Activated CD4-positive, alpha-beta memory T cell treated with anti-CD3 and anti-CD28 coated beads, Interleukin-2, amount 10 ng/mL, durations not matched to agents 7 days and 5 days (primary cell): ENCODE measurements at regions not wholly inside any gene's neighbourhood (a gene's known extent, or its start where the extent isn't known, plus 50 kb on each side); places are given as distances from the start of the nearest gene placed in this dataset.

Experiments
- CTCF ChIA-PET: fragments of 350-600 bp; sonication (Branson Sonifier 250); formaldehyde crosslinking; loops from one replicate; lab custom pipeline; 2021; ENCODE audit warnings: antibody characterized with exemption, inconsistent platforms; lab: Charles Lee
- POLR2A ChIA-PET: fragments of 350-600 bp; sonication (Branson Sonifier 250); formaldehyde crosslinking; loops from one replicate; lab custom pipeline; 2021; ENCODE audit warnings: antibody characterized with exemption; lab: Charles Lee
- DNase-seq: peaks from one replicate; pipeline ENCODE4 v3.0.0-alpha.2; 2020
- H3K27ac Mint-ChIP-seq: one replicate; pipeline ENCODE4 v1.8.0; 2021; ENCODE audit warnings: mild to moderate bottlenecking, mixed read lengths
- H3K27me3 Mint-ChIP-seq: one replicate; pipeline ENCODE4 v1.8.0; 2021; ENCODE audit warnings: mixed read lengths
- H3K36me3 Mint-ChIP-seq: one replicate; pipeline ENCODE4 v1.8.0; 2021; ENCODE audit warnings: low read depth, mixed read lengths
- H3K4me1 Mint-ChIP-seq: one replicate; pipeline ENCODE4 v1.8.0; 2021; ENCODE audit warnings: mixed read lengths
- H3K4me3 Mint-ChIP-seq: one replicate; pipeline ENCODE4 v1.8.0; 2021; ENCODE audit warnings: mild to moderate bottlenecking, mixed read lengths
- H3K9me3 Mint-ChIP-seq: one replicate; pipeline ENCODE4 v1.8.0; 2021; ENCODE audit warnings: mixed read lengths

DNA sequence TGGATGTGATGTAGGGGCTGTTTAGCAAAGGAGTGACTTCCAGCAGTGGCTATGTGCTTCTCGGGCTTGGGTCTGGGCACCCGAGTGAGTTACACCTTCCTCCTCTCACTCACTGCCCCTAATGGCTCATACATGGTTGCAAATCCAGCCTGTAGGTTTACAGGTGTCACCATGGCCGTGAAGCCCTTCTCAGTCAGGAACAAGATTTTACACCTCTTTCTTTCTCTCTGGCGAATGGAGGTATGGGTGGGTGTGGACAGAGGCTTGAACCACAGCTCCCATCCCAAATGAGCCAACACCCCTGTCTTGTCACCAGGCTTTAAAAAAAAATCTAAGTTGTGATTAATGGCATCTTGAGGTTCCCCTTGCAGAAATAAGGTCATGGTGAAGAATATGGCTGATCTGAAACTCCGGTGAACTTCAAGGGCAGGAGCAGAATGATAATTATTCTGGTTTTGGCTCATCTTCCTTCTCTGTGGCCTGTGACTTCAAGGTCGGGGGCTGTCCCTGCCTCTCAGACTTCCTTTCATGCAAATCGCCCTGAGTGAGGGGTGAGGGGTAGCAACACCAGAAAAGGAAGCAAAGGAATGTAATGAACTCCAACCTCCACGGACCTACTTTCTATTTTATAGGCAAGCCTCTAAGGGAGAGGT is 331.2 kb downstream of the MAF start:
- Mint-ChIP-seq H3K9me3 (peaks cover 3% of the 10 kb centered on the region), H3K4me3 (peak overlapping the region; percentile 52), H3K36me3 (peaks cover 13% of the 10 kb centered on the region), H3K4me1 (peaks cover 90% of the 10 kb centered on the region), H3K27me3 (no peaks in the 10 kb centered on the region), H3K27ac (peak overlapping the region; percentile 89)
- DNase-seq: peak; percentile 75
- CTCF ChIA-PET: interaction anchor here (0.8 to 2.7 kb wide), 7 partner anchors 8 to 331 kb away, joined by 3 to 14 read pairs (median 4); partner anchors contain the start of gene MAF
- POLR2A ChIA-PET: interaction anchor here (0.9 to 11.7 kb wide), 18 partner anchors 8 to 576 kb away, joined by 3 to 135 read pairs (median 5); partner anchors contain the start of gene MAF

DNA sequence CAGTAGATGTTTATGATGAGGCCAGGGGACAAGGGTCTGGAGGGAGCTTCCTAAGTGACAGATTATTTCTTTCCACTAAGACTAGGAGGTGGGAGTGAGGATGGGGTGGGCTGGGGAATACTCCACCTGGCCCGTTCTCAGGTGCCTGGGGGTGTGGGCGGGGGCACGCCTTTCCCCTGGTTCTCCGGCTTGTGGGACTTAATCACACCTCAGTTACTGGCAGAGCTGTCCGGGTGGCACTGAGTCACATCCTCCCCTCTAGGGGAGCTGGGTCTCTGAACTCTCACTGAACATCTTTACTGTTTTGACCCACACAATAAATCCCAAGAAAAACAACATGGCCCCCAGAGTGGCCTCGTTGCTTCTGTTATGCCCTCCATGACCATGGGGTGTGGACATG is 332.8 kb downstream of the MAF start:
- peak; percentile 60 for DNase-seq
- H3K27ac Mint-ChIP-seq: peak overlapping the region; percentile 89
- peaks cover 95% of the 10 kb centered on the region for H3K4me1 Mint-ChIP-seq
- POLR2A ChIA-PET: interaction anchor here (0.7 to 11.7 kb wide), 9 partner anchors 10 to 1312 kb away, joined by 3 to 135 read pairs (median 4); partner anchors contain the start of gene MAF
- H3K4me3 Mint-ChIP-seq: no peak overlapping the region
- CTCF ChIA-PET: interaction anchor here (0.8 to 1.6 kb wide), 6 partner anchors 11 to 562 kb away, joined by 3 to 10 read pairs (median 3); no protein-coding TSS in a partner anchor
- peaks cover 3% of the 10 kb centered on the region for H3K9me3 Mint-ChIP-seq
- peaks cover 9% of the 10 kb centered on the region for H3K36me3 Mint-ChIP-seq
- no peaks in the 10 kb centered on the region for H3K27me3 Mint-ChIP-seq

DNA sequence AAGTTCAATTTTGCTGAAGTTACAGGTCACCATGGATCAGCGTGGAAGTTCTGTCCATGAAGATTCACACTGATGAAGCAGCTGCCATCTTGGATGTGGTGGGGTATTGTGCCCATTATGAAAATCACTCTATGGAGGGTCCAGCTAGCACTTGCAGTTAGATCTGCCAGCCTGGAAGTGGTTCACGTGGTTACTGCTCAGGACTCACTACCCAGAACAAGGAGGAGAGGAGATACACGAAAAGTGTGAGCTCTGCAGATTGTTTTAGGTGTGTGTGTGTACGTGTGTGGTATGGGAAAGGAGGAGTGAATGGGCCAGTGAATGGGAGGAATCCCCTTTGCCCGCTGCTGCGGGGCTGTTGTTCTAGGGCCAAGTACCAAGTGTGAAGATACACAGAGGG is 333.4 kb downstream of the MAF start:
- no peak overlapping the region for H3K4me3 Mint-ChIP-seq
- H3K36me3 Mint-ChIP-seq: peaks cover 9% of the 10 kb centered on the region
- peak overlapping the region; percentile 89 for H3K27ac Mint-ChIP-seq
- no peaks in the 10 kb centered on the region for H3K27me3 Mint-ChIP-seq
- DNase-seq: no peak
- POLR2A ChIA-PET: interaction anchor here (1.2 to 11.7 kb wide), 7 partner anchors 10 to 1313 kb away, joined by 3 to 135 read pairs (median 6); partner anchors contain the start of gene MAF
- CTCF ChIA-PET: interaction anchor here (0.9 to 1.6 kb wide), 5 partner anchors 11 to 561 kb away, joined by 3 to 10 read pairs (median 3); no protein-coding TSS in a partner anchor
- peaks cover 92% of the 10 kb centered on the region for H3K4me1 Mint-ChIP-seq
- peaks cover 3% of the 10 kb centered on the region for H3K9me3 Mint-ChIP-seq

DNA sequence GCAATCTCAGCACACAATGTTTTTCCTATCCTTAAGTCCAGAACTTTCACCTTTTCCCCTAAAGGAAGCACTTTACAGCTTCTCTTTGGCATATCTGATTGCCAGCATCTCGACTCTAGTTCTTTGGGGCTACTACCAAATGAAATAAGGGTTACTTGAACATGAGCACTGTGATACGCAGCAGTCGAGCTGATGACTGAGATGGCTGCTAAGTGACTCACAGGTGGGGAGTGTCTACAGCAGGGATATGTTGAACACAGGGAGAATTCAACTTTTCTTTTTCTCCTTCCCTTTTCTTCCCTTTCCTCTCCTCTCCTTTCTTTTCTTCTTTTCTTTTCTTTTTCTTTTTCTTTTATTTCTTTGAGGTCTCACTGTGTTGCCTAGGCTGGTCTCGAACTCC is 334.8 kb downstream of the MAF start:
- POLR2A ChIA-PET: interaction anchor here (3.2 to 11.7 kb wide), 2 partner anchors 13 to 20 kb away, joined by 17 to 135 read pairs; no protein-coding TSS in a partner anchor
- Mint-ChIP-seq H3K4me3 (no peak overlapping the region), H3K9me3 (peaks cover 3% of the 10 kb centered on the region), H3K27ac (no peak overlapping the region), H3K36me3 (peaks cover 9% of the 10 kb centered on the region), H3K4me1 (peaks cover 90% of the 10 kb centered on the region), H3K27me3 (no peaks in the 10 kb centered on the region)
- CTCF ChIA-PET: interaction anchor here (0.9 kb wide), 1 partner anchor 21 kb away, joined by 5 read pairs; no protein-coding TSS in a partner anchor
- no peak for DNase-seq

DNA sequence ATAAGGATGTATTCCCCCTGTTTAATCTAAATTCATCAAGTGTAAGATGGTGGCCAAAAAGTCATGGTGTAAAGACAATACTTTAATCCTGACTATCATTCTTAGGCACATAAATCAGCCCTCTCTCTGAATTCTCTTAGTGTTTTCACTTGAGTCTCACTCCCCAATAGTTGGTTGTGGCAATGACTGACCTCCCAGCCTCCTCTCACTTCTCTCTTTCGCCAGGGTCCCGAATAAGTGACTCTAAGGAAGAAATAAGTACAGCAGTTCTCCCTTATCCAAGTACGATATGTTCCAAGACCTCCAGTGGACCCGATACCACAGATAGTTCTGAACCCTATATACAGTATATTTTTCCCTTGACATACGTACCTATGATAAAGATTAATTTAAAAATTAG is 335.3 kb downstream of the MAF start:
- Mint-ChIP-seq H3K9me3 (peaks cover 3% of the 10 kb centered on the region), H3K27ac (no peak overlapping the region)
- POLR2A ChIA-PET: interaction anchor here (0.8 to 11.7 kb wide), 4 partner anchors 14 to 486 kb away, joined by 3 to 135 read pairs (median 12); no protein-coding TSS in a partner anchor

DNA sequence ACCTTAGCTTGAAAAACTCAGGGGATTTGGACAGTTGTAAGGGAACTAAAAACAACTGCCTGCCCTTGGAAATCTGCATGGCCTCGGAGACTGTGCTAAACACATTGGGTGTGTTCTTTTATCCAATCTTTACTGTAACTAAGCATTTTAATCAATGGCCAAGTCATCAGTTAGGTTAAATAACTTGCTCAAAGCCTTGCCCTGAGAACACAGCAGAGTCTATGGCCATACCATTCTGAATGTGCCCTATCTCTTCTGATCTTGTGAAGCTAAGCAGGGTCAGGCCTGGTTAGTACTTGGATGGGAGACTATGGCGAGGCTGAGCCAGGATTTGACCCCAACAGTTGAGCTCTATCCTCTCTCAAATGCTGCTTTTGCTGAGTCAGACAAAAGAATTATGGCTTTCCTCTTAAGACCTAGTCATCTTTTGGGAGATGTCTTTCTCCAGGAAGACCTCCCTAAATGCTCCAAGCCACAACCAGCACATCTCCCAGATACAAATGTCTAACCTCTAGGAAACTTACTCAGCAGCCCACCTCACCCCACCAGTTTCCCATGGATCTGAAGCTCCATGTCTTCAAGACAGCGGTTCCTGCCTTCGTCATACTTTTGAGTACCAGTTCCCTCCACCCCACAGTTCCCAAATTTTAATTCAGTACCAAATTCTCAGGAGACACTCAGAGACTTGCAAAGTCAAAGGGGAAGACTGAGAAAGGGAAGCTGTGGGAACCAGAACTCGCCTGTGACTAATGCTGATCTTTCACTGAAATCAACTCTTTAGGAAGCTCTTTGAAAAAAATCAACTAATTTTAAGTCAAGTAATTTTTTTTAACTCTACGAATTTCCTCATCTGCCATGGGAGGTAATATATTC is 336.1 kb downstream of the MAF start:
- Mint-ChIP-seq H3K36me3 (peaks cover 9% of the 10 kb centered on the region), H3K4me3 (no peak overlapping the region), H3K27me3 (no peaks in the 10 kb centered on the region), H3K27ac (no peak overlapping the region), H3K4me1 (peaks cover 80% of the 10 kb centered on the region), H3K9me3 (peaks cover 3% of the 10 kb centered on the region)
- DNase-seq: no peak
- POLR2A ChIA-PET: interaction anchor here (0.8 to 11.7 kb wide), 6 partner anchors 15 to 494 kb away, joined by 3 to 135 read pairs (median 6); partner anchors contain the start of gene MAF
- CTCF ChIA-PET: interaction anchor here (0.9 to 2.2 kb wide), 6 partner anchors 7 to 25 kb away, joined by 3 to 9 read pairs (median 6); no protein-coding TSS in a partner anchor

More for the DNA sequence above, 335.3 kb downstream of the MAF start:
- H3K27me3 Mint-ChIP-seq: no peaks in the 10 kb centered on the region
- H3K4me1 Mint-ChIP-seq: peaks cover 87% of the 10 kb centered on the region
- no peak overlapping the region for H3K4me3 Mint-ChIP-seq
- CTCF ChIA-PET: interaction anchor here (0.9 to 1.8 kb wide), 2 partner anchors 13 to 22 kb away, joined by 5 to 6 read pairs; no protein-coding TSS in a partner anchor
- no peak for DNase-seq
- peaks cover 9% of the 10 kb centered on the region for H3K36me3 Mint-ChIP-seq

DNA sequence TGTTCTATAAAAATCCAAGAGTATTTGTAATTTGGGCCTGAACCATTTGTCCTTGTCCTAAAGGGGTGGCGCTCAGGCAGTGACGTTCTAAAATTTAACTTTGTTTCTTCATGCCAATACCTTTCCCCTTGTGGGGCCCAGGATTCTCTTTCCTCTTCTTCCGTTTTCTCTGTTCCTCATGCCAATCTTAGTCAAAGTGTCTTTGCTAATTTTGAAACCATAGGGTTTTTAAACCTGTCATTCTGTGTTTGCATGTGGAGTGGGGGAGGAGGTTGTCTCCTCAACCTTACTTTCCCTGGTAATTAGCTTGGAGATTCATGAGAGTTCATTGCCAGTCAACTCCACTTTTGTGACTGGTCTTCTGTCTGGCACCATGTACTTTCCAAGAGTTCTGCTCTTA is 337.1 kb downstream of the MAF start:
- Mint-ChIP-seq H3K27ac (no peak overlapping the region), H3K4me1 (peaks cover 72% of the 10 kb centered on the region)
- POLR2A ChIA-PET: interaction anchor here (1.4 to 11.7 kb wide), 5 partner anchors 16 to 493 kb away, joined by 3 to 135 read pairs (median 7); partner anchors contain the start of gene MAF

More for the DNA sequence above, 337.1 kb downstream of the MAF start:
- CTCF ChIA-PET: interaction anchor here (1.3 to 2.2 kb wide), 4 partner anchors 8 to 26 kb away, joined by 3 to 9 read pairs (median 7); no protein-coding TSS in a partner anchor
- Mint-ChIP-seq H3K4me3 (no peak overlapping the region), H3K9me3 (peaks cover 3% of the 10 kb centered on the region), H3K36me3 (peaks cover 9% of the 10 kb centered on the region), H3K27me3 (no peaks in the 10 kb centered on the region)
- no peak for DNase-seq
